ENCODE measurements at regions not wholly inside any gene's neighbourhood (a gene's known extent, or its start where the extent isn't known, plus 50 kb on each side); places are given as distances from the start of the nearest gene placed in this dataset.

DNA sequence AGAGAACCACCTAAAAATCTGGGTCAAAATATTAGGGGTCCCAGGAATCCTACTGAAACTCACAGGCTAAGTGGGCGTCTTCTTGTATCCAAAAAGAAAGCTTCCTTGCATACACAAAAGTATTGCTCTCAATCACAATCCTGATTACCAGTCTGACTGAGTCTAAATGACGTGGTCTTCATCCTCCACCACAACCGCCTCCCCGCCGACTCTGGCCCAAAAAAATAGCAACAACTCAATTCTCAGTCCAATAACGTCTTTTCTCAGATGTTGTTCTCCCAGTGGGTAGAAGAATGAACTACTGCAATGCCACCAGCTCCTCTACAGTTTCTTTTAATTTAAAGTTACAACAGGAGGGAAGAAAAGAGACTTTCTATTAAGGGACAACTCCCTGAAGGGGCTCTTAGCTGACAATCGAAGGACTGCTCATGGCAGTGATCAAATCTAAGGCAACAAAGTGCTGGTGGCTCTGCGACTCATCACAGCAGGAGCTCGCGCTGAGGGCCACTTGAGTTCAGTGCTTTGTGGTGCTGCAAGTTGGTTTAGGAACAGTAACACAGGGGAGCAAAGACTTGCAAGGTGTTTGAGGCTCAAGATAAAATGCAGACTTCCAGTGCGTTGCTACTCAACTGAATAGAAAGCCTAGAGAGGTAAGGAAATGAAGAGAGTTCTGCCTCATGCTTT is 394.1 kb downstream of the BCAT1 start:
- no peak for DNase-seq
- Histone ChIP-seq H3K9ac (ENCODE audit: low read length in 3 of 3) (no peak overlapping the region), H3K4me1 (ENCODE audit: control insufficient read depth in 2 of 3, insufficient read depth in 2 of 3, low read depth in 1 of 3, low read length in 3 of 3) (no peaks in the 10 kb centered on the region), H3K9me3 (ENCODE audit: control insufficient read depth in 2 of 3, insufficient read depth in 1 of 3, low read length in 3 of 3) (no peaks in the 10 kb centered on the region), H3K27me3 (ENCODE audit: control insufficient read depth, insufficient read depth, low read length) (no peaks in the 10 kb centered on the region), H3K27ac (ENCODE audit: low read depth in 2 of 2, low read length in 2 of 2) (no peak overlapping the region), H3K4me3 (ENCODE audit: low read length in 3 of 3) (no peak overlapping the region), H3K36me3 (ENCODE audit: control insufficient read depth in 2 of 3, insufficient read depth in 3 of 3, low read length in 3 of 3) (no peaks in the 10 kb centered on the region)
- TF ChIP-seq CTCF (IDR thresholded peaks at IDR 0.05; ENCODE audit: borderline replicate concordance, extremely low read depth, insufficient read depth) = no peak
- intact Hi-C loops (cut with DNase I) = no loop called here
- no peak for FAIRE-seq

DNA sequence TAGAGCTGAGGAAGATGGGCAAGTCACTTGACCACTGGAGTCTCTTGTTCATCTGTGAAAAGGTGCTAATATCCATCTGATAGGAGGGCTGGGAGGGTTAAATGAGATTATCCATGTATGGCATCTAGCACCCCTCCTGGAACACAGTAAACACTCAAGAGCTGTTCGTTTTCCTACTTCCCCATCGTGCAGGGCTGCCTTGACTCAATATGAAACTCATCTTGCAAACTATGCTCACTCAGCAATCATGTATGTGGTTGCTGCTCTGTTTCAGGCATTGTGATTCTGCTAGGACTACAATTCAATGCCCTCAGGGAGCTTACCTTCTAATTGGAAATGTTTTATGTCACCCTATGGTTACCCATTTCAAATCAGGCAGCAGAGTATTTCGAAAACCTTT is 395.6 kb downstream of the BCAT1 start:
- no peak overlapping the region for H3K4me3 ChIP-seq (ENCODE audit: low read length in 3 of 3)
- intact Hi-C loops (cut with DNase I) = no loop called here
- no peaks in the 10 kb centered on the region for H3K27me3 ChIP-seq (ENCODE audit: control insufficient read depth, insufficient read depth, low read length)
- no peaks in the 10 kb centered on the region for H3K36me3 ChIP-seq (ENCODE audit: control insufficient read depth in 2 of 3, insufficient read depth in 3 of 3, low read length in 3 of 3)
- no peak overlapping the region for H3K27ac ChIP-seq (ENCODE audit: low read depth in 2 of 2, low read length in 2 of 2)
- TF ChIP-seq CTCF (IDR thresholded peaks at IDR 0.05; ENCODE audit: borderline replicate concordance, extremely low read depth, insufficient read depth) = no peak
- no peak for DNase-seq
- H3K4me1 ChIP-seq (ENCODE audit: control insufficient read depth in 2 of 3, insufficient read depth in 2 of 3, low read depth in 1 of 3, low read length in 3 of 3) = no peaks in the 10 kb centered on the region
- FAIRE-seq = no peak
- H3K9me3 ChIP-seq (ENCODE audit: control insufficient read depth in 2 of 3, insufficient read depth in 1 of 3, low read length in 3 of 3) = no peaks in the 10 kb centered on the region
- H3K9ac ChIP-seq (ENCODE audit: low read length in 3 of 3) = no peak overlapping the region

DNA sequence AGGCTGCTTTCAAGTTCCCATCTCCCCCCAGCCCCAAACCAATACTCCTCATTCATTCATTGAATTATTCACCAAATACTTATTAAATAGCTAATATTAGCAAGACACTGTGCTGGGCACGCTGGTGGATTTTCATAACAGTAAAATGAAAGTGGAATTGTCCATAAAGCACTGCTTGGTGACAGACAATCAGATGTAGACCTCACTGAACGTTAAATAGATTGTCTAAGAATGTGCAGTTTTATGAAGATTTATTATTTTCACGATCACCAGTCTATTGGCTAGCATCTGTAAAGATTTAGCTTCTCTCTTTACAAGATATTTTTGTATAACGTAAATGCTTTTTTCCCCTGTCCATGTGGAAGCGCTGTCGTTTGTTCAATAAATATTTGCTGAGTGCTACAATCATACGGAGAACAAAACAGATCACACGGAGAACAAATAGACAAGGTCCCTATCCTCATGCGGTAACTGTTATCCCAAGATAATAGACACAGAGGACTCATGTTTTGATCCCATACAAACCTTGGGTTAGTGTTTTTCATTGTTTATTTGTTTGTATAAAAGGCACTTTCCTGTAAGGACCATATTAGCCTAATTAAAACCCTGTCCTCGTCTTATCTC is 397.6 kb downstream of the BCAT1 start:
- TF ChIP-seq CTCF (IDR thresholded peaks at IDR 0.05; ENCODE audit: borderline replicate concordance, extremely low read depth, insufficient read depth) = no peak
- H3K36me3 ChIP-seq (ENCODE audit: control insufficient read depth in 2 of 3, insufficient read depth in 3 of 3, low read length in 3 of 3) = no peaks in the 10 kb centered on the region
- no peaks in the 10 kb centered on the region for H3K4me1 ChIP-seq (ENCODE audit: control insufficient read depth in 2 of 3, insufficient read depth in 2 of 3, low read depth in 1 of 3, low read length in 3 of 3)
- H3K27me3 ChIP-seq (ENCODE audit: control insufficient read depth, insufficient read depth, low read length) = no peaks in the 10 kb centered on the region
- intact Hi-C loops (cut with DNase I) = no loop called here
- H3K27ac ChIP-seq (ENCODE audit: low read depth in 2 of 2, low read length in 2 of 2) = no peak overlapping the region
- no peaks in the 10 kb centered on the region for H3K9me3 ChIP-seq (ENCODE audit: control insufficient read depth in 2 of 3, insufficient read depth in 1 of 3, low read length in 3 of 3)
- no peak for FAIRE-seq
- peak in 1 of 5 donors; percentile 19 for DNase-seq
- peak overlapping the region in 1 of 3 donors; percentile 38 for H3K4me3 ChIP-seq (ENCODE audit: low read length in 3 of 3)
- H3K9ac ChIP-seq (ENCODE audit: low read length in 3 of 3) = no peak overlapping the region

Data from kidney (tissue), 13 donors.